Transverse colon (tissue), 3 donors: ENCODE measurements at regions not wholly inside any gene's neighbourhood (a gene's known extent, or its start where the extent isn't known, plus 50 kb on each side); places are given as distances from the start of the nearest gene placed in this dataset.

Experiments used
- CTCF ChIP-seq, 5 experiments: fragments of 200-600 bp in 3 of 5; fragments of 450-650 bp in 2 of 5; sonication (generic) in 3 of 5; IDR thresholded peaks; 1 replicate in 2 of 5; 2 replicates in 3 of 5; pipeline ENCODE4 v1.5.1; 2016 to 2017; ENCODE audit warnings: antibody characterized with exemption in 5 of 5, inconsistent platforms in 3 of 5, mild to moderate bottlenecking in 2 of 5, moderate library complexity in 1 of 5
- POLR2A ChIP-seq: fragments of 450-650 bp; IDR thresholded peaks from one replicate; pipeline ENCODE4 v1.6.1; 2016; ENCODE audit warnings: antibody characterized with exemption, mild to moderate bottlenecking, moderate library complexity

GRCh38 chr13:107942030-107942617 is 273.2 kb downstream of the LIG4 start:
- TF ChIP-seq POLR2A (no peak), CTCF (IDR thresholded peaks at IDR 0.05) (no peak)
